H1 (cell line): ENCODE measurements at regions not wholly inside any gene's neighbourhood (a gene's known extent, or its start where the extent isn't known, plus 50 kb on each side); places are given as distances from the start of the nearest gene placed in this dataset.

Experiments
- CTCF ChIA-PET: fragments of 300-600 bp; sonication (Branson Sonifier 250); formaldehyde crosslinking; loops from one replicate; lab custom pipeline; 2021; ENCODE audit not compliant: partially characterized antibody; lab: Charles Lee
- POLR2A ChIA-PET: fragments of 300-600 bp; sonication (Branson Sonifier 250); formaldehyde crosslinking; loops from one replicate; lab custom pipeline; 2021; ENCODE audit warnings: inconsistent platforms; ENCODE audit not compliant: partially characterized antibody; lab: Charles Lee
- DNase-seq, 2 experiments: peaks; one replicate each; pipeline versions ENCODE4 v3.0.0 to v3.0.0-alpha.2; 2010 to 2022; ENCODE audit warnings: low spot score in 2 of 2, low read depth in 1 of 2, mixed read lengths in 1 of 2
- FAIRE-seq: peaks from 2 replicates; lab custom pipeline; 2011; peaks lifted over from hg19 to GRCh38; lab: Jason Lieb, UNC
- H2AFZ ChIP-seq: 2 replicates; pipeline ENCODE4 v1.8.1; 2012; ENCODE audit warnings: low read length, inconsistent platforms
- H2AK5ac ChIP-seq: 2 replicates; pipeline ENCODE4 v1.6.1; 2013; ENCODE audit warnings: low read depth, low read length
- H2BK120ac ChIP-seq: replicated peaks from 2 replicates; pipeline ENCODE3; 2013; ENCODE audit warnings: low read depth, low read length, inconsistent platforms
- H2BK12ac ChIP-seq: 2 replicates; pipeline ENCODE4 v1.6.1; 2013; ENCODE audit warnings: low read depth, low read length
- H2BK15ac ChIP-seq: 2 replicates; pipeline ENCODE4 v1.6.1; 2013; ENCODE audit warnings: low read length
- H2BK20ac ChIP-seq: 2 replicates; pipeline ENCODE4 v1.6.1; 2013; ENCODE audit warnings: low read length
- H2BK5ac ChIP-seq: 2 replicates; pipeline ENCODE4 v1.6.1; 2013; ENCODE audit warnings: low read depth, low read length
- H3K14ac ChIP-seq: 2 replicates; pipeline ENCODE4 v1.6.1; 2013; ENCODE audit warnings: inconsistent platforms; ENCODE audit not compliant: insufficient read length
- H3K18ac ChIP-seq: 2 replicates; pipeline ENCODE4 v1.6.1; 2013; ENCODE audit warnings: low read length; ENCODE audit errors: extremely low read depth
- H3K23ac ChIP-seq: 2 replicates; pipeline ENCODE4 v1.6.1; 2013; ENCODE audit warnings: inconsistent platforms; ENCODE audit not compliant: insufficient read length
- H3K23me2 ChIP-seq: 2 replicates; pipeline ENCODE4 v1.6.1; 2013; ENCODE audit warnings: low read depth, low read length
- H3K27ac ChIP-seq: 2 replicates; pipeline ENCODE4 v1.6.1; 2011; ENCODE audit warnings: low read depth, low read length, inconsistent platforms
- H3K27me3 ChIP-seq, 4 experiments: replicated peaks in 1 of 4; 1 replicate in 1 of 4; 2 replicates in 3 of 4; pipeline versions ENCODE4 v1.6.1 to v1.8.1; 2011 to 2013; ENCODE audit warnings: low read length in 3 of 4, mild to moderate bottlenecking in 3 of 4, inconsistent platforms in 2 of 4, mixed read lengths in 2 of 4, moderate library complexity in 1 of 4; ENCODE audit not compliant: control insufficient read depth in 3 of 4, insufficient read depth in 3 of 4; ENCODE audit errors: extremely low read depth in 1 of 4
- H3K36me3 ChIP-seq, 4 experiments: 2 replicates each; pipeline versions ENCODE4 v1.6.1 to v1.8.1; 2011 to 2013; ENCODE audit warnings: mild to moderate bottlenecking in 4 of 4, low read length in 3 of 4, moderate library complexity in 2 of 4, control low read depth in 1 of 4, inconsistent platforms in 1 of 4; ENCODE audit not compliant: insufficient read depth in 4 of 4, control insufficient read depth in 2 of 4
- H3K4ac ChIP-seq: replicated peaks from 2 replicates; pipeline ENCODE3; 2013; ENCODE audit warnings: low read length, low read depth, mixed read lengths, inconsistent platforms; ENCODE audit not compliant: insufficient read length
- H3K4me1 ChIP-seq, 4 experiments: replicated peaks in 1 of 4; 1 replicate in 1 of 4; 2 replicates in 3 of 4; pipeline versions ENCODE4 v1.6.1 to v1.8.1; 2011 to 2013; ENCODE audit warnings: low read length in 3 of 4, inconsistent platforms in 2 of 4, mixed read lengths in 1 of 4; ENCODE audit not compliant: insufficient read depth in 4 of 4, control insufficient read depth in 3 of 4
- H3K4me2 ChIP-seq, 2 experiments: 2 replicates each; pipeline versions ENCODE4 v1.6.1 to v1.8.1; 2011 to 2013; ENCODE audit warnings: low read depth in 2 of 2, low read length in 2 of 2, control low read depth in 1 of 2, inconsistent platforms in 1 of 2, mild to moderate bottlenecking in 1 of 2; ENCODE audit not compliant: insufficient read depth in 1 of 2
- H3K4me3 ChIP-seq, 4 experiments: fragments of 200-600, 300-600 bp in 1 of 4; sonication (generic), shearing (Covaris generic), sonication (Bioruptor Twin) in 1 of 4; 2 replicates each; pipeline versions ENCODE4 v1.5.1 to v1.8.1; 2011 to 2016; ENCODE audit warnings: low read length in 4 of 4, low read depth in 3 of 4, control low read depth in 2 of 4, inconsistent platforms in 2 of 4, mild to moderate bottlenecking in 2 of 4, mixed read lengths in 1 of 4, moderate library complexity in 1 of 4; ENCODE audit not compliant: insufficient read depth in 2 of 4; ENCODE audit errors: extremely low read depth in 1 of 4
- H3K56ac ChIP-seq: replicated peaks from 2 replicates; pipeline ENCODE3; 2013; ENCODE audit warnings: low read depth, mild to moderate bottlenecking, mixed read lengths, low read length, inconsistent platforms; ENCODE audit not compliant: insufficient read length
- H3K79me1 ChIP-seq: 2 replicates; pipeline ENCODE4 v1.6.1; 2013; ENCODE audit warnings: low read depth, low read length, control low read depth
- H3K79me2 ChIP-seq, 2 experiments: 2 replicates each; pipeline versions ENCODE4 v1.6.1 to v1.8.1; 2012 to 2013; ENCODE audit warnings: low read length in 2 of 2, mild to moderate bottlenecking in 2 of 2, inconsistent platforms in 1 of 2; ENCODE audit not compliant: insufficient read depth in 2 of 2, control insufficient read depth in 1 of 2
- H3K9ac ChIP-seq, 4 experiments: replicated peaks in 1 of 4; 1 replicate in 1 of 4; 2 replicates in 3 of 4; pipeline versions ENCODE4 v1.6.1 to v1.8.1; 2011 to 2013; ENCODE audit warnings: low read depth in 3 of 4, low read length in 3 of 4, control low read depth in 2 of 4, mild to moderate bottlenecking in 2 of 4, moderate library complexity in 2 of 4, inconsistent platforms in 1 of 4; ENCODE audit errors: extremely low read depth in 1 of 4
- H3K9me3 ChIP-seq, 2 experiments: 2 replicates each; pipeline versions ENCODE4 v1.6.1 to v1.8.1; 2012 to 2013; ENCODE audit warnings: mild to moderate bottlenecking in 2 of 2, moderate library complexity in 2 of 2, control low read depth in 1 of 2, inconsistent platforms in 1 of 2, low read depth in 1 of 2, low read length in 1 of 2, mixed read lengths in 1 of 2; ENCODE audit not compliant: insufficient read depth in 2 of 2
- H4K20me1 ChIP-seq, 2 experiments: replicated peaks in 1 of 2; 2 replicates each; pipeline versions ENCODE3 to v1.8.1; 2011 to 2013; ENCODE audit warnings: inconsistent platforms in 2 of 2, low read length in 2 of 2, mild to moderate bottlenecking in 1 of 2; ENCODE audit not compliant: insufficient read depth in 2 of 2, control insufficient read depth in 1 of 2
- H4K5ac ChIP-seq: 2 replicates; pipeline ENCODE4 v1.6.1; 2013; ENCODE audit warnings: low read length, low read depth, mixed read lengths, inconsistent platforms; ENCODE audit not compliant: insufficient read length
- H4K8ac ChIP-seq: 2 replicates; pipeline ENCODE4 v1.8.0; 2013; ENCODE audit warnings: mild to moderate bottlenecking, moderate library complexity, low read length, inconsistent platforms; ENCODE audit not compliant: insufficient read depth; ENCODE audit errors: extremely low read depth
- H4K91ac ChIP-seq: replicated peaks from 2 replicates; pipeline ENCODE3; 2013; ENCODE audit warnings: low read length, mixed read lengths, inconsistent platforms; ENCODE audit not compliant: insufficient read length
- MAFK ChIP-seq: IDR thresholded peaks from 2 replicates; pipeline ENCODE4 v1.6.1; 2012; ENCODE audit warnings: low read depth, mild to moderate bottlenecking, improper control_type of control experiment, low read length
- NANOG ChIP-seq: IDR thresholded peaks from 2 replicates; pipeline ENCODE4 v1.6.1; 2011; ENCODE audit warnings: low read length, low read depth, mild to moderate bottlenecking, inconsistent platforms; ENCODE audit not compliant: insufficient read depth, poor library complexity, severe bottlenecking
- PHF8 ChIP-seq: fragments of 200-600 bp; sonication (generic); conservative IDR thresholded peaks from 2 replicates; pipeline ENCODE4 v1.7.1; 2012; ENCODE audit warnings: low read depth, mild to moderate bottlenecking, inconsistent platforms, low read length, moderate library complexity

GRCh38 chr1:82511441-82511840 lies 710.7 kb downstream of the ADGRL2 start:
- H2BK20ac ChIP-seq: no peak overlapping the region
- H3K9me3 ChIP-seq: no peaks in the 10 kb centered on the region
- no peaks in the 10 kb centered on the region for H3K79me1 ChIP-seq
- H4K91ac ChIP-seq: no peak overlapping the region
- no peak overlapping the region for H3K14ac ChIP-seq
- no peak overlapping the region for H3K23ac ChIP-seq
- H3K36me3 ChIP-seq: no peaks in the 10 kb centered on the region
- DNase-seq (no peak), FAIRE-seq (no peak)
- no peaks in the 10 kb centered on the region for H3K4me1 ChIP-seq
- H2AK5ac ChIP-seq: no peak overlapping the region
- H3K23me2 ChIP-seq: no peaks in the 10 kb centered on the region
- no peak overlapping the region for H3K18ac ChIP-seq
- H4K5ac ChIP-seq: no peak overlapping the region
- H3K27ac ChIP-seq: no peak overlapping the region
- no peak overlapping the region for H3K4me3 ChIP-seq
- no peak overlapping the region for H2BK5ac ChIP-seq
- H3K4ac ChIP-seq: no peak overlapping the region
- H3K56ac ChIP-seq: no peak overlapping the region
- POLR2A ChIA-PET: no interaction called here
- H2BK120ac ChIP-seq: no peak overlapping the region
- no peaks in the 10 kb centered on the region for H3K27me3 ChIP-seq
- H2BK15ac ChIP-seq: no peak overlapping the region
- H3K4me2 ChIP-seq: no peak overlapping the region
- CTCF ChIA-PET: interaction anchor here (0.6 kb wide), 1 partner anchor 42 kb away, joined by 3 read pairs; no protein-coding TSS in a partner anchor
- no peak overlapping the region for H2BK12ac ChIP-seq
- H4K20me1 ChIP-seq: no peaks in the 10 kb centered on the region
- H2AFZ ChIP-seq: no peak overlapping the region
- H4K8ac ChIP-seq: no peak overlapping the region
- H3K79me2 ChIP-seq: no peaks in the 10 kb centered on the region
- no peak overlapping the region for H3K9ac ChIP-seq
- TF ChIP-seq MAFK (no peak), PHF8 (no peak), NANOG (no peak)
